ENCODE measurements at regions not wholly inside any gene's neighbourhood (a gene's known extent, or its start where the extent isn't known, plus 50 kb on each side); places are given as distances from the start of the nearest gene placed in this dataset.

- Mint-ChIP-seq H3K4me1 (ENCODE audit: low read depth, unreplicated experiment) (no peaks in the 10 kb centered on the region), H3K9me3 (ENCODE audit: unreplicated experiment) (no peaks in the 10 kb centered on the region), H3K27ac (ENCODE audit: unreplicated experiment) (no peak overlapping the region), H3K36me3 (ENCODE audit: insufficient read depth, unreplicated experiment) (no peaks in the 10 kb centered on the region), H3K27me3 (ENCODE audit: insufficient read depth, unreplicated experiment) (no peaks in the 10 kb centered on the region), H3K4me3 (ENCODE audit: unreplicated experiment) (no peak overlapping the region)
- ChIA-PET POLR2A (no interaction called here), CTCF (no interaction called here)
- H3K36me3 ChIP-seq (ENCODE audit: control insufficient read depth, insufficient read depth, low read length), result no peaks in the 10 kb centered on the region
- no peaks in the 10 kb centered on the region for H3K9me3 ChIP-seq
- no peak overlapping the region for H3K4me3 ChIP-seq (ENCODE audit: low read depth, low read length)
- DNase-seq, result no peak
- BruUV-seq (replicated peaks), result no TSS peak
- intact Hi-C loops (cut with micrococcal nuclease; ENCODE audit: unreplicated experiment), result no loop called here
- TF ChIP-seq CTCF (IDR thresholded peaks at IDR 0.05; ENCODE audit: insufficient read depth in 1 of 2, low read depth in 1 of 2, low read length in 1 of 2, severe bottlenecking in 1 of 2, unreplicated experiment in 1 of 2), result no peak
- no peaks in the 10 kb centered on the region for H3K27me3 ChIP-seq (replicated peaks; ENCODE audit: control insufficient read depth, insufficient read depth, low read length)
- no peaks in the 10 kb centered on the region for H3K4me1 ChIP-seq
Observed at GRCh38 chr4:171288816-171289432, 524.3 kb upstream of the GALNTL6 start.

- ChIA-PET CTCF (no interaction called here), POLR2A (no interaction called here)
- Histone ChIP-seq H3K27me3 (replicated peaks; ENCODE audit: control insufficient read depth, insufficient read depth, low read length) (no peaks in the 10 kb centered on the region), H3K9me3 (no peaks in the 10 kb centered on the region), H3K4me3 (ENCODE audit: low read depth, low read length) (no peak overlapping the region), H3K4me1 (no peaks in the 10 kb centered on the region), H3K36me3 (ENCODE audit: control insufficient read depth, insufficient read depth, low read length) (no peaks in the 10 kb centered on the region)
- DNase-seq, result no peak
- H3K36me3 Mint-ChIP-seq (ENCODE audit: insufficient read depth, unreplicated experiment), result no peaks in the 10 kb centered on the region
- H3K4me3 Mint-ChIP-seq (ENCODE audit: unreplicated experiment), result no peak overlapping the region
- intact Hi-C loops (cut with micrococcal nuclease; ENCODE audit: unreplicated experiment), result no loop called here
- H3K9me3 Mint-ChIP-seq (ENCODE audit: unreplicated experiment), result no peaks in the 10 kb centered on the region
- H3K27me3 Mint-ChIP-seq (ENCODE audit: insufficient read depth, unreplicated experiment), result no peaks in the 10 kb centered on the region
- H3K27ac Mint-ChIP-seq (ENCODE audit: unreplicated experiment), result no peak overlapping the region
- H3K4me1 Mint-ChIP-seq (ENCODE audit: low read depth, unreplicated experiment), result no peaks in the 10 kb centered on the region
- BruUV-seq (replicated peaks), result no TSS peak
- TF ChIP-seq CTCF (IDR thresholded peaks at IDR 0.05; ENCODE audit: insufficient read depth in 1 of 2, low read depth in 1 of 2, low read length in 1 of 2, severe bottlenecking in 1 of 2, unreplicated experiment in 1 of 2), result no peak
Observed at GRCh38 chr4:171281359-171281758, 531.8 kb upstream of the GALNTL6 start.

GRCh38 chr4:171279131-171279530 is 534.1 kb upstream of the GALNTL6 start:
- no TSS peak for BruUV-seq (replicated peaks)
- intact Hi-C loops (cut with micrococcal nuclease; ENCODE audit: unreplicated experiment), result no loop called here
- H3K9me3 ChIP-seq, result no peaks in the 10 kb centered on the region
- no peak for DNase-seq
- no peaks in the 10 kb centered on the region for H3K9me3 Mint-ChIP-seq (ENCODE audit: unreplicated experiment)
- no peaks in the 10 kb centered on the region for H3K27me3 Mint-ChIP-seq (ENCODE audit: insufficient read depth, unreplicated experiment)
- H3K4me3 ChIP-seq (ENCODE audit: low read depth, low read length), result no peak overlapping the region
- no peak overlapping the region for H3K27ac Mint-ChIP-seq (ENCODE audit: unreplicated experiment)
- TF ChIP-seq CTCF (IDR thresholded peaks at IDR 0.05; ENCODE audit: insufficient read depth in 1 of 2, low read depth in 1 of 2, low read length in 1 of 2, severe bottlenecking in 1 of 2, unreplicated experiment in 1 of 2), result no peak
- ChIA-PET CTCF (no interaction called here), POLR2A (no interaction called here)
- H3K27me3 ChIP-seq (replicated peaks; ENCODE audit: control insufficient read depth, insufficient read depth, low read length), result no peaks in the 10 kb centered on the region
- H3K4me3 Mint-ChIP-seq (ENCODE audit: unreplicated experiment), result no peak overlapping the region
- no peaks in the 10 kb centered on the region for H3K4me1 Mint-ChIP-seq (ENCODE audit: low read depth, unreplicated experiment)
- H3K4me1 ChIP-seq, result no peaks in the 10 kb centered on the region
- H3K36me3 Mint-ChIP-seq (ENCODE audit: insufficient read depth, unreplicated experiment), result no peaks in the 10 kb centered on the region
- no peaks in the 10 kb centered on the region for H3K36me3 ChIP-seq (ENCODE audit: control insufficient read depth, insufficient read depth, low read length)
